HL-60 (cell line): ENCODE measurements at regions not wholly inside any gene's neighbourhood (a gene's known extent, or its start where the extent isn't known, plus 50 kb on each side); places are given as distances from the start of the nearest gene placed in this dataset.

ENCODE experiments used
- DNase-seq, 2 experiments: peaks; one replicate each; pipeline ENCODE4 v3.0.0-alpha.2; 2010 to 2020; ENCODE audit warnings: low read depth in 1 of 2, low spot score in 1 of 2
- H3K27ac ChIP-seq: fragments of 250-450 bp; sonication (Bioruptor Pico); replicated peaks from 2 replicates; pipeline ENCODE4 v1.5.1; 2020; ENCODE audit warnings: mild to moderate bottlenecking, moderate library complexity
- H3K27me3 ChIP-seq: fragments of 250-450 bp; sonication (Bioruptor Pico); 2 replicates; pipeline ENCODE4 v1.5.1; 2021; ENCODE audit warnings: mild to moderate bottlenecking, moderate library complexity; ENCODE audit not compliant: insufficient read depth, poor library complexity, severe bottlenecking
- H3K4me3 ChIP-seq: replicated peaks from 2 replicates; pipeline ENCODE4 v1.5.1; 2011; ENCODE audit warnings: mild to moderate bottlenecking, control low read depth, low read length; ENCODE audit not compliant: insufficient read depth
- GABPA ChIP-seq: IDR thresholded peaks from 2 replicates; pipeline ENCODE4 v1.6.1; 2012; ENCODE audit warnings: low read depth
- POLR2AphosphoS5 ChIP-seq: IDR thresholded peaks from 2 replicates; pipeline ENCODE4 v1.6.1; 2012; ENCODE audit warnings: low read depth
- SPI1 ChIP-seq: IDR thresholded peaks from 2 replicates; pipeline ENCODE4 v1.6.1; 2012; ENCODE audit warnings: low read depth, mild to moderate bottlenecking, borderline replicate concordance
- TF ChIP-seq, protein P1 (sequence below): IDR thresholded peaks from 2 replicates; pipeline ENCODE4 v1.6.1; 2012; ENCODE audit warnings: low read depth; ENCODE audit not compliant: insufficient replicate concordance
- TF ChIP-seq, protein P2 (sequence below): IDR thresholded peaks from one replicate; pipeline ENCODE4 v1.5.1; 2011; ENCODE audit warnings: low read length, control low read depth, inconsistent platforms; ENCODE audit not compliant: insufficient read depth

DNA sequence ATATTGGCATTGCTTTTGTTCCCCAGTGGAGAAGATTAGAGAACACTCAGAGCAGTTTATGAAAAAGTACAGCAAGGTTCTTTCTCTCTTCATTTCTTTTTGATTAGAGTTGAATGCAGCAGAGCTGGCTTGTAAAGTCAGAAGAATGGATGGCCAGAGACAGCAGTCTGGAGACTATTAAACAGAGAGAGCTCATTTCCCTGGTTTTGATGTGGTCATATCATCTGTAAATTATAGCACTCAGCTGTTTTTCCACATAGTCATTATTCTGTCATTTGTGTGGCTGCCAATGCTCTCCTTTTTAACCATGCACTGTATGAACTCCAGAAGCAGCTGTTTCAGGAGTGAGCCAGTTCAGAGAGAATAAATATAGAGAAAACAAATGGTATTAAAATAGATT lies 177.4 kb upstream of the CRBN start:
- TF ChIP-seq GABPA (no peak), POLR2AphosphoS5 (no peak), SPI1 (no peak)
- TF ChIP-seq, protein P1, sequence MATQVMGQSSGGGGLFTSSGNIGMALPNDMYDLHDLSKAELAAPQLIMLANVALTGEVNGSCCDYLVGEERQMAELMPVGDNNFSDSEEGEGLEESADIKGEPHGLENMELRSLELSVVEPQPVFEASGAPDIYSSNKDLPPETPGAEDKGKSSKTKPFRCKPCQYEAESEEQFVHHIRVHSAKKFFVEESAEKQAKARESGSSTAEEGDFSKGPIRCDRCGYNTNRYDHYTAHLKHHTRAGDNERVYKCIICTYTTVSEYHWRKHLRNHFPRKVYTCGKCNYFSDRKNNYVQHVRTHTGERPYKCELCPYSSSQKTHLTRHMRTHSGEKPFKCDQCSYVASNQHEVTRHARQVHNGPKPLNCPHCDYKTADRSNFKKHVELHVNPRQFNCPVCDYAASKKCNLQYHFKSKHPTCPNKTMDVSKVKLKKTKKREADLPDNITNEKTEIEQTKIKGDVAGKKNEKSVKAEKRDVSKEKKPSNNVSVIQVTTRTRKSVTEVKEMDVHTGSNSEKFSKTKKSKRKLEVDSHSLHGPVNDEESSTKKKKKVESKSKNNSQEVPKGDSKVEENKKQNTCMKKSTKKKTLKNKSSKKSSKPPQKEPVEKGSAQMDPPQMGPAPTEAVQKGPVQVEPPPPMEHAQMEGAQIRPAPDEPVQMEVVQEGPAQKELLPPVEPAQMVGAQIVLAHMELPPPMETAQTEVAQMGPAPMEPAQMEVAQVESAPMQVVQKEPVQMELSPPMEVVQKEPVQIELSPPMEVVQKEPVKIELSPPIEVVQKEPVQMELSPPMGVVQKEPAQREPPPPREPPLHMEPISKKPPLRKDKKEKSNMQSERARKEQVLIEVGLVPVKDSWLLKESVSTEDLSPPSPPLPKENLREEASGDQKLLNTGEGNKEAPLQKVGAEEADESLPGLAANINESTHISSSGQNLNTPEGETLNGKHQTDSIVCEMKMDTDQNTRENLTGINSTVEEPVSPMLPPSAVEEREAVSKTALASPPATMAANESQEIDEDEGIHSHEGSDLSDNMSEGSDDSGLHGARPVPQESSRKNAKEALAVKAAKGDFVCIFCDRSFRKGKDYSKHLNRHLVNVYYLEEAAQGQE, result no peak
- TF ChIP-seq, protein P2, sequence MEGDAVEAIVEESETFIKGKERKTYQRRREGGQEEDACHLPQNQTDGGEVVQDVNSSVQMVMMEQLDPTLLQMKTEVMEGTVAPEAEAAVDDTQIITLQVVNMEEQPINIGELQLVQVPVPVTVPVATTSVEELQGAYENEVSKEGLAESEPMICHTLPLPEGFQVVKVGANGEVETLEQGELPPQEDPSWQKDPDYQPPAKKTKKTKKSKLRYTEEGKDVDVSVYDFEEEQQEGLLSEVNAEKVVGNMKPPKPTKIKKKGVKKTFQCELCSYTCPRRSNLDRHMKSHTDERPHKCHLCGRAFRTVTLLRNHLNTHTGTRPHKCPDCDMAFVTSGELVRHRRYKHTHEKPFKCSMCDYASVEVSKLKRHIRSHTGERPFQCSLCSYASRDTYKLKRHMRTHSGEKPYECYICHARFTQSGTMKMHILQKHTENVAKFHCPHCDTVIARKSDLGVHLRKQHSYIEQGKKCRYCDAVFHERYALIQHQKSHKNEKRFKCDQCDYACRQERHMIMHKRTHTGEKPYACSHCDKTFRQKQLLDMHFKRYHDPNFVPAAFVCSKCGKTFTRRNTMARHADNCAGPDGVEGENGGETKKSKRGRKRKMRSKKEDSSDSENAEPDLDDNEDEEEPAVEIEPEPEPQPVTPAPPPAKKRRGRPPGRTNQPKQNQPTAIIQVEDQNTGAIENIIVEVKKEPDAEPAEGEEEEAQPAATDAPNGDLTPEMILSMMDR, result no peak
- no peaks in the 10 kb centered on the region for H3K27me3 ChIP-seq

DNA sequence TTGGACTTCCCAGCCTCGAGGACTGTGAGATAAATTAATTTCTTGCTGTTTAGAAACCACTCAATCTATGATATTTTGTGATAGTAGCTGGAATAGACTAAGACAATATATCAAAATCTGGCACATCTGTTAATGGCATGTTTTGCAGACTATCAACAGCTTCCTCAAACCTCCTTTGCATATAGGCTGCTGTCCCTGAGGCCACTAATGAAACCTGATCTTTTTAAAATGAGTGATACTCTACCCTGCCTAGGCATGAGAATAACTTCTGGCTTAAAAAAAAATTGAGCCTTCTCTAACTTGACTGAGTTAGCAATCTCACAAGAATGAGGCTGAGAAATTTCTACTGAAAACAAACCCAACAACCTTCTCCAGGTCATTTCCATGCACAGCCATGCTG lies 176.0 kb upstream of the CRBN start:
- H3K27me3 ChIP-seq, result no peaks in the 10 kb centered on the region
- no peak overlapping the region for H3K27ac ChIP-seq
- TF ChIP-seq POLR2AphosphoS5, result no peak
- no peak for TF ChIP-seq GABPA
- no peak for TF ChIP-seq SPI1
- TF ChIP-seq, protein P1, result no peak
- TF ChIP-seq, protein P2, result no peak
- no peak for DNase-seq
- H3K4me3 ChIP-seq, result no peak overlapping the region

More for the DNA sequence above, 177.4 kb upstream of the CRBN start:
- Histone ChIP-seq H3K27ac (no peak overlapping the region), H3K4me3 (no peak overlapping the region)
- DNase-seq, result no peak

DNA sequence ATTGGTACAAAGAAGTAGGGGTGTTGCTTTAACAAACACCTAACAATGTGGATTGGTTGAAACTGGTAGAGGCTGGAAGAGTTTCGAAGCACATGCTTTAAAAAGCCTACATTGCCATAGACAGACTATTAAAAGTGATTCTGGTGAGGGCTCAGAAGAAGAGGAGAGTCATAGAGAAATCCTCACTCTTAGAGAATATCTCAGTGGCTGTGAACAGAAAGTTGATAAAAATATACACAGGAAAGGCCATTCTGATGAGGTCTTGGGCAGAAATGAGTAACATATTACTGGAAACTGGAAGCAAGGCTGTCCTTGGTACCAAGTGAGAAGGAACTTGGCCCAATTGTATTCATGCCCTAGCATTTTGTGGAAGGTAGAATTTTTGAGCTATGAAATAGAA lies 173.7 kb upstream of the CRBN start:
- no peaks in the 10 kb centered on the region for H3K27me3 ChIP-seq
- no peak overlapping the region for H3K27ac ChIP-seq
- no peak for DNase-seq
- no peak overlapping the region for H3K4me3 ChIP-seq
- TF ChIP-seq, protein P1, result no peak
- TF ChIP-seq GABPA (no peak), POLR2AphosphoS5 (no peak)
- TF ChIP-seq, protein P2, result no peak
